Mesothelial cell of epicardium (in vitro differentiated cells): ENCODE measurements at regions not wholly inside any gene's neighbourhood (a gene's known extent, or its start where the extent isn't known, plus 50 kb on each side); places are given as distances from the start of the nearest gene placed in this dataset.

ENCODE experiments used
- DNase-seq, 2 experiments: peaks; one replicate each; pipeline ENCODE4 v3.0.0; 2021; ENCODE audit warnings: low spot score in 2 of 2; ENCODE audit not compliant: unreplicated experiment in 2 of 2
- H3K27ac Mint-ChIP-seq: 2 replicates; pipeline ENCODE4 v1.8.0; 2021; ENCODE audit warnings: mixed read lengths
- H3K27me3 Mint-ChIP-seq: 2 replicates; pipeline ENCODE4 v1.8.0; 2021; ENCODE audit warnings: low read depth, mixed read lengths
- H3K36me3 Mint-ChIP-seq: 2 replicates; pipeline ENCODE4 v1.8.0; 2021; ENCODE audit warnings: mixed read lengths
- H3K4me1 Mint-ChIP-seq: 2 replicates; pipeline ENCODE4 v1.8.0; 2021; ENCODE audit warnings: mixed read lengths
- H3K4me3 Mint-ChIP-seq: 2 replicates; pipeline ENCODE4 v1.8.0; 2021; ENCODE audit warnings: mild to moderate bottlenecking, moderate library complexity, mixed read lengths
- H3K9me3 Mint-ChIP-seq: 2 replicates; pipeline ENCODE4 v1.8.0; 2021; ENCODE audit warnings: mixed read lengths
- CTCF ChIP-seq: fragments of 200-600 bp; sonication (generic); IDR thresholded peaks from one replicate; pipeline ENCODE4 v1.5.0; 2021; ENCODE audit warnings: antibody characterized with exemption; ENCODE audit not compliant: unreplicated experiment

- no peaks in the 10 kb centered on the region for H3K27me3 Mint-ChIP-seq
- no peak overlapping the region for H3K4me3 Mint-ChIP-seq
- no peak for TF ChIP-seq CTCF
- peaks cover 15% of the 10 kb centered on the region for H3K4me1 Mint-ChIP-seq
- no peaks in the 10 kb centered on the region for H3K9me3 Mint-ChIP-seq
- H3K27ac Mint-ChIP-seq = no peak overlapping the region
- DNase-seq = no peak
- no peaks in the 10 kb centered on the region for H3K36me3 Mint-ChIP-seq
Measured at GRCh38 chr13:34420702-34421346, 521.2 kb upstream of the NBEA start.

- Mint-ChIP-seq H3K4me3 (no peak overlapping the region), H3K9me3 (no peaks in the 10 kb centered on the region)
Measured at GRCh38 chr13:34421347-34421719, 520.7 kb upstream of the NBEA start.

GRCh38 chr13:34421858-34422475, 520.1 kb upstream of the NBEA start:
- Mint-ChIP-seq H3K4me1 (peaks cover 14% of the 10 kb centered on the region), H3K27ac (no peak overlapping the region), H3K4me3 (no peak overlapping the region), H3K36me3 (no peaks in the 10 kb centered on the region), H3K9me3 (no peaks in the 10 kb centered on the region), H3K27me3 (no peaks in the 10 kb centered on the region)
- no peak for TF ChIP-seq CTCF
- no peak for DNase-seq

More at GRCh38 chr13:34421347-34421719, 520.7 kb upstream of the NBEA start:
- Mint-ChIP-seq H3K27me3 (no peaks in the 10 kb centered on the region), H3K27ac (no peak overlapping the region), H3K36me3 (no peaks in the 10 kb centered on the region), H3K4me1 (peaks cover 15% of the 10 kb centered on the region)
- DNase-seq = no peak
- peak; percentile 21 for TF ChIP-seq CTCF

GRCh38 chr13:34422956-34423355, 519.1 kb upstream of the NBEA start:
- Mint-ChIP-seq H3K27ac (no peak overlapping the region), H3K9me3 (no peaks in the 10 kb centered on the region), H3K27me3 (no peaks in the 10 kb centered on the region), H3K36me3 (no peaks in the 10 kb centered on the region), H3K4me1 (peaks cover 11% of the 10 kb centered on the region), H3K4me3 (no peak overlapping the region)
- DNase-seq = no peak
- TF ChIP-seq CTCF = no peak

- TF ChIP-seq CTCF = no peak
- Mint-ChIP-seq H3K4me1 (peaks cover 2% of the 10 kb centered on the region), H3K27ac (no peak overlapping the region), H3K27me3 (no peaks in the 10 kb centered on the region), H3K4me3 (no peak overlapping the region), H3K9me3 (no peaks in the 10 kb centered on the region), H3K36me3 (no peaks in the 10 kb centered on the region)
- DNase-seq = no peak
Measured at GRCh38 chr13:34425327-34425949, 516.6 kb upstream of the NBEA start.
